Inflammatory macrophage (primary cell): ENCODE measurements at regions not wholly inside any gene's neighbourhood (a gene's known extent, or its start where the extent isn't known, plus 50 kb on each side); places are given as distances from the start of the nearest gene placed in this dataset.
"Not testable (repeated sequence)": the region's sequence is repeated elsewhere in the genome, so short reads cannot be mapped to it uniquely, and the experiment has no call there.

Experiments
- DNase-seq, 2 donors: peaks; one replicate each; pipeline ENCODE4 v3.0.0-alpha.2; 2020 to 2022

DNA sequence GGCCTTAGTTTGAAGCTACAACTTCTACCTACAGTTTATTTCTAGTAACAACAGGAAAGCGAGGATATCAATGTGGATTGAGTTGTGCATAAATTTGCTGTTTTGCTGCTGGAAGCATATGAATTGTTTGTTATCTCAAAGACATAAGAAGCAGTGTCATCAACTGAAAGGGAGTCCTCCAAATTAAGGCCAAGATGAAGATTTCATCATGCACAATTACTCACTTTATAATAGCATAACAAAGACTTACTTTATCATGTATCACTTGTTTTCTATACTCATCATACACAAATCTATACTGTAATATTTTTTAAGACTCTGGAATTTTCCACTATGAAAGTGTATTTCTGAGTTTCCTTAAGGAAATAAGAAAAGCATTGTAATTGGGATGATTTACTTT is 136.1 kb upstream of the FANCL start:
- no peak for DNase-seq

DNA sequence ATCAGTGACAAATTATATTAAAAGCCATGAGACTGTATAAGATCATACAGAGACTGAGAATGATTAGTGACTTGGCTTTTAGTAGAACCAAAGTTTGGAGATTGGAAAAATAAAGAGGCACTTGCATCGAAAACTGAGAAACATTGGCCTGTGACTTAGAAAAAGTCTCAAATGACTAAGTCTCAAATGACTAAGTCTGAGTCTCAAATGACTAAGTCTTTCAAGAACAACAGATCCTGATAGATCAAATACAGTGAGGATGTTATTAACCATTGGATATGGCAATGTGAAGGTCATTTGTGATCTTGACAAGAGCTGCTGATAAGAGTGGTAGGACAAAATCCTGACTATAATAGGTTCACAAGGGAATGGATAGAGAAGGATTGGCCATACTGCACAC is 135.5 kb upstream of the FANCL start:
- no peak for DNase-seq

GRCh38 chr2:58369594-58369993 is 128.5 kb upstream of the FANCL start:
- DNase-seq: no peak

DNA sequence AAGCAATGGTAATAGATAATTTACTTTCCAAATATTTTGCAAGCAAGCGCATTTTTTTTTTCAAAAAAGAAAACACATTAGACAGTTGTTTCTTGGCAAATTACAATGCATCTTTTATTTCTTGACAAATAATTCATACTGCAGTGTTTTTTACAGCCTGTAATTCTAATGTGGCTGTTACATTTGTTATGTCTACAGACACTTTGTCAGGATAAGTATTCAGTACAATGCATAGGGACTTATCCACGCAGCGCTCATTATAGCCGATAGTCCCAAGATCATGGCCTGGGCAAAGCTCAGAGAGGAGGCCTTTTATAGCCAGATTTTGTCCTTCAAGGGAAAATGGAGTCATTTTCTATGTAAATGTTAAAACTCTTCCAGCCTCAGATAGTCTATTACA is 123.0 kb upstream of the FANCL start:
- DNase-seq: no peak

DNA sequence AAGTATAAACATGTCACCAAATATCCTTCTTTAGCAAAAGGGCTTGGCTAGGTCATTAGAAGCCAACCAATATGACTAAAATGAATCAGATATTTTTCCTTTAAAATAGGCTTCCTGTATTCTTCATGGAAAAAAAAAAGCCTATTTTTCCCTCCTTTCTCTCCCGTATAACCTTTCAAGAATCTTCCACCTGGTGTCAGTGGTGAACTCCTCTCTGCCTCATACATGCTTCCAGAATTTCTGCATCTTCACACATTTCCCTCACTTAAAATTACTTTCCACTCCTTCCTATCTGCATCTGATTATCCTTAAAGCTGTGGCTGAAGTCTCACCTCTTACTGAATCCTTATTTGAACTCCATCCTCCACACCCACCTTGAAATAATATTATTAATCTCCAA is 116.9 kb upstream of the FANCL start:
- no peak for DNase-seq

- no peak for DNase-seq
Measured at GRCh38 chr2:58357521-58357920, 116.4 kb upstream of the FANCL start.

DNA sequence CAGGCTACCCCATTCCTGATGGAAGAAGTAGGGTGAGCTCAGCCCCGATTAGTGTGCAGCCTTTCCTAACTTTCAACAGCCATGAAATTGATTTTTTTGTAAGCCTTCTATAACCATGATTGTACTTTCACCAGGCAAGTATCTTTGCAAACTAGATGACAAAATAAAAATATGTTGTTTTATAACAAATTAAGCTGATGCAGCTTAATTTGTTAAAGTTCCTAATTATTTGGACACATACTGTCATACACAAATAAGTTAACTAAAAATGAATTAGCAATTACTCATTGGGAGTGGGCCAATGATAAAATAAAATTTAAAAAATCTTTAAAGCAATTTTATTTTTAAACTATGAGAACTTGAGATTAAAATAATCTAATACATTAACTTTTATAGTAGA is 113.1 kb upstream of the FANCL start:
- DNase-seq: no peak

DNA sequence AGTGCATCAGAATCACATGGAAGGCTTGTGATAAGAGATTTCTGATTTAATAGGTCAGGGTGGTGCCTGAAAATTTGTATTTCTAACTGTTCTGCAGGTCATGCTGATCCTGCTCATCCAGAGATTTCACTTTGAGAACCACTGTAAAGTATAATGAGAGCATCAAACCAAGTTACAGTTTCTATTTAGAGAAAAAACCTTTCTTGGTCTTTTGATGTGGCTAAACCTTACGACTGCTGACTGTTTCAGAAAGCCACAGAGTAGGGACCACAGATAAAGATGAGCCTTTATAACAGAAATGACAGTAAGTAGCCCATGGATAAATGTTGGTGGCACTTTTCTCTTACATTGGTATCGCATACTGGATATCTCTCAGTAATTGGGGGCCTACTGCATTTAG is 109.4 kb upstream of the FANCL start:
- no peak for DNase-seq

DNA sequence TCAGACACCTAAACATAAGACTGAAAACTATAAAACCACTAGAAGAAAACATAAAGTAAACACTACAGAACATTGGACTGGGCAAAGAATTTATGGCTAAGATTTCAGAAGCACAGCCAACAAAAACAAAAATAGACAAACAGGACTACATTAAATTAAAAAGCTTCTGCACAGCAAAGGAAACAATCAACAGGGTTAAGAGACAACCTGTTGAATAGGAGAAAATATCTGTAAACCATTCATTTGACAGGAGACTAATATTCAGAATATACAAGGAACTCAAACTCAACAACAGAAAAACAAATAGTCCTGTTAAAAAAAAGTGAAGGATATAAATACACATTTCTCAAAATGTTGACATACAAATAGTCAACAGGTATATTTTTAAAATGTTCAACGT is 106.7 kb upstream of the FANCL start:
- DNase-seq: no peak

GRCh38 chr2:58341047-58341446 is 99.9 kb upstream of the FANCL start:
- no peak for DNase-seq

- DNase-seq: no peak
Measured at GRCh38 chr2:58339548-58340243, 98.6 kb upstream of the FANCL start.

- no peak for DNase-seq
Measured at GRCh38 chr2:58336416-58336815, 95.3 kb upstream of the FANCL start.

- DNase-seq: no peak
Measured at GRCh38 chr2:58334414-58334813, 93.3 kb upstream of the FANCL start.

GRCh38 chr2:58325296-58325895 is 84.3 kb upstream of the FANCL start:
- not testable (repeated sequence) for DNase-seq

DNA sequence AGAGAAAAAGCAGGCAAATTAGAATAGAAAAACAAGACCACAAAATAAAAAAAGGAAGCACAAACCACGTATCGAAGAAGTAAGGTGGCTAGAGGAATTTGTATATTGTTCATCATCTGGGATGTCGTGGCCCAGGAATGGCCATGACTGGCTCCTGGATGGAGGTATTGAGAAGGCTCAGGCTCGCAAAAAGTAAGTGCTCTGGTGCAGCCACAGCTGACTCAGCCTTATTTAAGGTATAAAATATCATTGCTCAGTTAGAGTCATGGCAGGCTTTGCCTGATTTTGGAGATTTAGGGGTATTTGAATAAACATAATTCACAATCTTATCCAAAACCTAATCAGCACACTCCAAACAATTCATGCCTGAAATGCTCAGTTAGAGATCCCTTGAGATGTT is 78.4 kb upstream of the FANCL start:
- no peak for DNase-seq

- DNase-seq: not testable (repeated sequence)
Measured at GRCh38 chr2:58318949-58319348, 77.8 kb upstream of the FANCL start.

- no peak for DNase-seq
Measured at GRCh38 chr2:58313926-58314325, 72.8 kb upstream of the FANCL start.

DNA sequence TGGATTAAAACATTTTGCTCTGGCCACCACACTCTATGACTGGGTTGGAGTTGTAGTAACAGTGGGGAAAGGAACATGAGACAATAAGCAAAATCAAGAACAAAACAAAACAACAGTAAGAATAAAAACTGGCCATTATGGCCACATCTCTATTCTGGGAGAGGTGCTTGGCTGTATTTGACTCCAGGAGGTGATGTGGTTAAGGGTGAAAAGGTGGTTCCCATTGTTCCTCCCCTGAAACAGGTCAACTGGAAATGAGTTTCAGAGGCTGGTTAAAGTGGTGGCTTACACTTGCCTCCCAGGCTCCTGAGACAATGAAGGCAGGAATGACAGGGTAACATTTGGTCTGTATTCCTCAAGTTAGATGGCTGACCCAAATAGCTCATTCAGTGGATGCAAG is 67.3 kb upstream of the FANCL start:
- no peak for DNase-seq

DNA sequence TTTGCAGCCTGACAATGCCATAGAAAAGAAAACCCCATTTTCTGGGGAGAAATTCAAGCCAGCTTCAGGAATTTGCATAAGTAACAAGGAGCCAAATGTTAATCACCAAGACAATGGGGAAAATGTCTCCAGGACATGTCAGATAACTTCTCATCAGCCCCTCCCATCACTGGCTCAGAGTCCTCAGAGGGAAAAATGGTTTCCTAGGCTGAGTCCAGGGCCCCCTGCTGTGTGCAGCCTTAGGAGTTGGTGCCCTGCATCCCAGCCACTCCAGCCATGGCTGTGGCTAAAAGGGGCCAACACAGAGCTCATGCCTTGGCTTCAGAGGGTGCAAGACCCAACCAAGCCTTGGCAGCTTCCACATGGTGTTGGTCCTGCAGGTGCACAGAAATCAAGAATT is 63.7 kb upstream of the FANCL start:
- no peak for DNase-seq

GRCh38 chr2:58299123-58299522 is 58.0 kb upstream of the FANCL start:
- DNase-seq: no peak

DNA sequence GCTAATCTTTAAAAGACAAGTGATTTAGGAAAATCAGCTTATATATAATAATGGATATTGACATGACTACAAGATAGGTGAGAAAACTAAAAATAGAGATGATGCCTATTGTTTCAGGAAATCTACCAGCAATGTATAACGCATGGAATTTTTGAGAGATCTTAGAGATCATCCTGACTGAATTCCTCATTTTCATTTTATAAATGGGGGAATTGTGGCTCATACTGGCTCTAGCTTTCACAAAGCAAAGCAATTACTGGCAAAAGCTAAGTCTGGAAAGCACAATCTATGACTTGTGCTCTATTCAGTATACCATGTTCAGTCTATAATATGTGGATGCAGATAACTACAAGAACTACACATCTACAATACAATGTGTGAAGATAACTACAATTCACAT is 51.9 kb upstream of the FANCL start:
- DNase-seq: no peak

DNA sequence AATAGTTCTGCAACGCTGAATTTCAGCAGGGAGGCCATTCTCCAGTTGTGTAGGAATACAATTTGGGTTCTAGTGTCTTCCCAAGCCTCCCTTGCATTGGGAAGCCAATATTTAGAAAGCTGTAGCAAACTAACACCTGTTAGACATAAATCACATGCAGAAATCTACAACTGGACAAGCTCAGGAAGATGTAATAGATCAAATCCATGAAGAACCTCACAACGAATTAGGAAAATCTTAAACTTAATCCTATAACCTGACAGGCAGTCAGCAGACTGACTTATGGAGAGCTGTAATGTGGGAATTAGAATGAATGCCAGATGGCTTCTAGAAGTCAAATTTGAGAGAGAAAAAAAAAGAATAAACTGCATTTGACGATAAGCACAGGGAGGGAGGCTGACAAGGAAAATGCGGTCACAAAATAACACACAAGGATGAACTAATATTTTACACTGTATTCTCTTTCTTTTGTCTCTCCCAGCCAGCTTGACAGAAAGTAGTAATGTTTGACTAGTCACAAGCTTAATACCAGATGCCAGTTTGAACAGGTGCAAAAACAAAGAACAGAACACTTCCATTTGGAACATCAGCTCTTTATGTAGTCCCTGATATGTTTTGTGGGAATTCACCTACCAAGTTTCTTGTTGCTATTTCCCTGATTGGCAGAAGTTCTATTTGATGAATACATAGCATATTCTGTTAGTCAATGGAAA is 50.8 kb upstream of the FANCL start:
- no peak for DNase-seq
